Transverse colon (tissue), 4 donors: ENCODE measurements at regions not wholly inside any gene's neighbourhood (a gene's known extent, or its start where the extent isn't known, plus 50 kb on each side); places are given as distances from the start of the nearest gene placed in this dataset.

Experiments
- DNase-seq: peaks from one replicate; pipeline ENCODE4 v3.0.0-alpha.2; 2019
- H3K27ac ChIP-seq, 4 donors: fragments of 200-600 bp; sonication (generic); 2 replicates each; pipeline ENCODE4 v1.5.1; 2016 to 2018; ENCODE audit warnings: inconsistent platforms in 4 of 4
- H3K27me3 ChIP-seq: fragments of 200-600 bp; sonication (generic); 2 replicates; pipeline ENCODE4 v1.5.1; 2017; ENCODE audit warnings: inconsistent platforms
- H3K36me3 ChIP-seq, 4 donors: fragments of 200-600 bp; sonication (generic); 2 replicates each; pipeline ENCODE4 v1.5.1; 2017 to 2019; ENCODE audit warnings: inconsistent platforms in 4 of 4
- H3K4me1 ChIP-seq, 4 donors: fragments of 200-600 bp; sonication (generic); 2 replicates each; pipeline ENCODE4 v1.5.1; 2017 to 2020; ENCODE audit warnings: inconsistent platforms in 4 of 4
- H3K4me3 ChIP-seq, 4 donors: fragments of 200-600 bp; sonication (generic); 1 replicate in 1 of 4; 2 replicates in 3 of 4; pipeline versions ENCODE4 v1.5.1 to v1.6.1; 2017 to 2019; ENCODE audit warnings: inconsistent platforms in 4 of 4
- H3K9me3 ChIP-seq, 2 donors: fragments of 200-600 bp; sonication (generic); 2 replicates each; pipeline ENCODE4 v1.5.1; 2017 to 2019; ENCODE audit warnings: inconsistent platforms in 2 of 2
- EP300 ChIP-seq: sonication (generic); formaldehyde crosslinking; IDR thresholded peaks from one replicate; pipeline ENCODE4 v1.6.1; 2017; ENCODE audit warnings: antibody characterized with exemption, low read depth
- POLR2A ChIP-seq: fragments of 450-650 bp; IDR thresholded peaks from one replicate; pipeline ENCODE4 v1.6.1; 2016; ENCODE audit warnings: antibody characterized with exemption, mild to moderate bottlenecking, moderate library complexity
- POLR2AphosphoS5 ChIP-seq, 3 donors: sonication (generic); formaldehyde crosslinking; IDR thresholded peaks; one replicate each; pipeline ENCODE4 v1.6.1; 2016; ENCODE audit warnings: antibody characterized with exemption in 3 of 3
- WGBS, 2 donors: methylation state at CpG; one replicate each; pipeline ENCODE4 v1.1.5; 2018; ENCODE audit warnings: low coverage in 1 of 2; 5-methylcytosine and 5-hydroxymethylcytosine counted together
- in situ Hi-C, 4 donors: fragments of 200-750 bp; cut with MboI; loops; one replicate each; pipeline versions ENCODE4 v1.15.0 to v1.15.1; 2017; ENCODE audit warnings: low sequenced_read_pairs in 3 of 4, low pct_ligation_motif_present in 1 of 4, low pct_unique_long_range_greater_than_20kb in 1 of 4
- intact Hi-C: fragments of 100-400 bp; cut with DNase I; formaldehyde crosslinking; loops from one replicate; pipeline ENCODE4 v1.15.1; 2023; ENCODE audit warnings: low total_unique reads
- TF ChIP-seq, protein P1 (sequence below), 5 experiments: fragments of 200-600 bp in 3 of 5; fragments of 450-650 bp in 2 of 5; sonication (generic) in 3 of 5; IDR thresholded peaks; 1 replicate in 2 of 5; 2 replicates in 3 of 5; pipeline ENCODE4 v1.5.1; 2016 to 2017; ENCODE audit warnings: antibody characterized with exemption in 5 of 5, inconsistent platforms in 3 of 5, mild to moderate bottlenecking in 2 of 5, moderate library complexity in 1 of 5

DNA sequence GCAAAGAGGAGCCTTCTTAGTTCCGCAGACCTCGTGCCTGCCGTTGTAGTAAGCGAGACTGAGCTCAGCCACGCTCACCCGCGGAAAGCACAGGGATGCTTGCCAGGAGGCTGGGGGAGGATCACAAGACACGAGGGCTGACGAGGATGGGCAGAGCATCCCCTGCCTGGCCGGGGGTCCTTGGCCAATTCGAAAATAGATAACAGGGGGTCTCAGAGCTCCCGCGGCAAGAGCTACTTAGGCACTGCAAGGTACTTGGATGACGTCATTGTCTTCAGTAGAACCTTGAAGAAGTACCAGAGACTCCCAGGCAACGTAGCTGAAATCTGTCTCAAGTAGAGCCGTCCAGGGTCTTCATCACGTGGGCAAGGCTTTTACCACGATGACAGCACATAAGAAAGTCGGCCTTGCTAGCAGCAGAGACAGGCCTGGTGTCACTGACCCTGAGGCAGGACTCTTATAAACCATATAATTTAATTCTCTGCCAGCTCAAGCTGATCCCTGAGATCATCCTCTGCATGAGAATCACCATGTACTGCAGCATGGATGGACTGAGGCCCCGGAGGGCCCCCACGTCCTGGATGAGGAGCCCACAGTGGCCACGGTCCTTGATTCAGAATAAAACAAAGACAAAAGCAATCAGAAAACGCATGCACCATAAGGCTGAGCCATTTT lies 81.9 kb downstream of the TMEM18 start:
- Histone ChIP-seq H3K4me1 (no peaks in the 10 kb centered on the region), H3K27ac (no peak overlapping the region), H3K9me3 (no peaks in the 10 kb centered on the region), H3K27me3 (no peaks in the 10 kb centered on the region), H3K36me3 (no peaks in the 10 kb centered on the region), H3K4me3 (no peak overlapping the region)
- 78 to 85% methylated on average over 4 to 23 of the region's 23 CpGs for WGBS, 2 donors
- TF ChIP-seq EP300: no peak
- TF ChIP-seq POLR2A: no peak
- no peak for TF ChIP-seq POLR2AphosphoS5 (IDR thresholded peaks at IDR 0.05)
- in situ Hi-C loops (no loop called here), intact Hi-C loops (no loop called here)
- no peak for DNase-seq

DNA sequence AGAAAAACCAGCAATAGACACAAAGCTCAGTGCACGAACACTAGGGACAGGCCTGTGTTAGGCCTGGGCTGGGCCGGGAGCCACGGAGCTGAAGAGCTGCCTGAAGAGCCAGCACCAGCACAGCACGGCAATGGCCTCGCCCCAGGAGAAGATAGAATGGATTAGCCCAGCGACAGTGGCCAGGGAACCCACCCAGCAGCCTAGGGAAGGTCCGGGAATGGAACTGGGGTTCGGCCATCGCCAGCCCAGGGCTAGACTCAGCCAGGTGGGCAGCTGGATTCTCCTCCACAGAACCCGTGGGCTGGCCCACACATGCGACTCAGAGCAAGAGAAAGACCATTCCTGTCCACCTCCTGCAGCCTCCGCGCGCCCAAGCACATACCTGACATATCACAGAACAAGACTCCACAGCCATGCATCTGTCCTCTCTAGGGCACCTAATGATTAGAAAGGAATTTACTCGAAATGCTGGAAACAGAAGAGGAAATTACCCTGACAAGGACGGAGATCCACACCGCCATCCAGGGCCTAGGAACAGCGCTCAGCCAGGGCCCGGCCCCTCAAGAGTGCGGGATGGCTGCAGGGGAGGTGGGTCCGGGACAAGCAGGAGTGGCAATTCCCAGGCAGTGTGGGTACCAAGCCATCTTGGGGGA lies 82.8 kb downstream of the TMEM18 start:
- TF ChIP-seq POLR2A (no peak), EP300 (no peak), POLR2AphosphoS5 (IDR thresholded peaks at IDR 0.05) (no peak)
- TF ChIP-seq, protein P1, sequence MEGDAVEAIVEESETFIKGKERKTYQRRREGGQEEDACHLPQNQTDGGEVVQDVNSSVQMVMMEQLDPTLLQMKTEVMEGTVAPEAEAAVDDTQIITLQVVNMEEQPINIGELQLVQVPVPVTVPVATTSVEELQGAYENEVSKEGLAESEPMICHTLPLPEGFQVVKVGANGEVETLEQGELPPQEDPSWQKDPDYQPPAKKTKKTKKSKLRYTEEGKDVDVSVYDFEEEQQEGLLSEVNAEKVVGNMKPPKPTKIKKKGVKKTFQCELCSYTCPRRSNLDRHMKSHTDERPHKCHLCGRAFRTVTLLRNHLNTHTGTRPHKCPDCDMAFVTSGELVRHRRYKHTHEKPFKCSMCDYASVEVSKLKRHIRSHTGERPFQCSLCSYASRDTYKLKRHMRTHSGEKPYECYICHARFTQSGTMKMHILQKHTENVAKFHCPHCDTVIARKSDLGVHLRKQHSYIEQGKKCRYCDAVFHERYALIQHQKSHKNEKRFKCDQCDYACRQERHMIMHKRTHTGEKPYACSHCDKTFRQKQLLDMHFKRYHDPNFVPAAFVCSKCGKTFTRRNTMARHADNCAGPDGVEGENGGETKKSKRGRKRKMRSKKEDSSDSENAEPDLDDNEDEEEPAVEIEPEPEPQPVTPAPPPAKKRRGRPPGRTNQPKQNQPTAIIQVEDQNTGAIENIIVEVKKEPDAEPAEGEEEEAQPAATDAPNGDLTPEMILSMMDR (IDR thresholded peaks at IDR 0.05): no peak
- in situ Hi-C loops: no loop called here
- Histone ChIP-seq H3K27ac (no peak overlapping the region), H3K9me3 (no peaks in the 10 kb centered on the region), H3K4me1 (no peaks in the 10 kb centered on the region), H3K27me3 (no peaks in the 10 kb centered on the region), H3K4me3 (no peak overlapping the region), H3K36me3 (no peaks in the 10 kb centered on the region)
- no peak for DNase-seq
- WGBS, 2 donors: 92 to 97% methylated on average over 9 to 21 of the region's 21 CpGs
- intact Hi-C loops: no loop called here

DNA sequence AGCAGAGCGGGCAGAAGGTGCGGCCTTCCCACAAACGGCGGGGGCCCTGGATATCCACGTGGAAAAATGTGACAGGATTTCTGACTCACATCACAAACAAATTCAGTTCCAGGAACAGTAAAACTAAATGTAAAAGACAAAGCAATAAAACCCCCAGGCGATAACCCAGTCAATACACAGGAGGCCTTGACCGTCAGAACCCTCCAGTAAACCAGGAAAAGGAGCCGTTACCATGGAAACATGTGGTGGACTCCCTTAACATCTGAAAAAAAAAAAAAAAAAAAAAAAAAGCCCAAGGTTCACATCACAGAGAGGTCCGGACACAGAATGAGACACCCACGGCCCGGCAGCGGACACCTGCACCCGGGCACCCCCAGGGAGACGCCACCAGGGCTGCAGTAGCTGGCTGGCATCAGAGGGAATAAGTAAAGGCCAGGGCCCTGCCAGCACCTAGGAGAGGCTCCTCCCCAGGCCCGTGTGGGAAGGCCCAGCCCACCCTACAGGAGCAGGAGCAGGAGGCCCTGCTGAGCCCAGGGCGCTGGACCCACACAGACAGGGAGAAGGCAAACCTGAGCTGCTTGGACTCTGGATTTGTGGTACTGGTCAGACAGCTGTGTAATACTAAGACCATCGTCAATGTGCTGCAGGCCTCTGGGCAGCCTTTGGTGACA lies 83.7 kb downstream of the TMEM18 start:
- no peak for TF ChIP-seq EP300
- TF ChIP-seq, protein P1 (IDR thresholded peaks at IDR 0.05): no peak
- TF ChIP-seq POLR2A: no peak
- no peak for TF ChIP-seq POLR2AphosphoS5 (IDR thresholded peaks at IDR 0.05)
- no peak for DNase-seq
- Histone ChIP-seq H3K4me3 (no peak overlapping the region), H3K27me3 (no peaks in the 10 kb centered on the region), H3K9me3 (no peaks in the 10 kb centered on the region), H3K36me3 (no peaks in the 10 kb centered on the region), H3K4me1 (no peaks in the 10 kb centered on the region), H3K27ac (no peak overlapping the region)
- WGBS, 2 donors: 70 to 88% methylated on average over 6 to 17 of the region's 17 CpGs
- in situ Hi-C loops: no loop called here
- intact Hi-C loops: no loop called here

DNA sequence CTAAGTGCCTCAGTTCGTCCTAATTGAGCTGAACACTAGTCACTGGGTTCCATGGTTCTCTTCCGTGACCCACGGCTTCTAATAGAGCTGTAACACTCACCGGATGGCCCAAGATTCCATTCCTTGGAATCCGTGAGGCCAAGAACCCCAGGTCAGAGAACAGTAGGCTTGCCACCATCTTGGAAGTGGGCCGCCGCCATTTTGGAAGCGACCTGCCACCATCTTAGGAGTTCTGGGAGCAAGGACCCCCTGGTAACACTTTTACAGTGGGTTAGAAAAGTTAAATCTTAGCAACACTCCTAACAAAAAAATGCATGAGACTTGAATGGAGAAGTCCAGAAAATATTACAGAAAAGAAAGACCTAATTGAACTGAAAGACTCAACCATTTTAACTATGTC lies 84.5 kb downstream of the TMEM18 start:
- H3K9me3 ChIP-seq: no peaks in the 10 kb centered on the region
- no peak overlapping the region for H3K4me3 ChIP-seq
- H3K36me3 ChIP-seq: no peaks in the 10 kb centered on the region
- WGBS, 2 donors: 90 to 94% methylated on average over 4 to 8 of the region's 8 CpGs
- intact Hi-C loops: no loop called here
- no peak for DNase-seq
- no peaks in the 10 kb centered on the region for H3K4me1 ChIP-seq
- TF ChIP-seq, protein P1 (IDR thresholded peaks at IDR 0.05): no peak
- TF ChIP-seq EP300: no peak
- TF ChIP-seq POLR2A: no peak
- TF ChIP-seq POLR2AphosphoS5 (IDR thresholded peaks at IDR 0.05): no peak
- no peaks in the 10 kb centered on the region for H3K27me3 ChIP-seq
- in situ Hi-C loops: no loop called here
- no peak overlapping the region for H3K27ac ChIP-seq
